SK-N-SH treated with all-trans-retinoic acid at 6 μM for 48 hours (cell line): ENCODE measurements at regions not wholly inside any gene's neighbourhood (a gene's known extent, or its start where the extent isn't known, plus 50 kb on each side); places are given as distances from the start of the nearest gene placed in this dataset.

ENCODE experiments used
- ARNTL ChIP-seq: fragments of 450-650 bp; formaldehyde crosslinking; IDR thresholded peaks from 2 replicates; pipeline ENCODE4 v1.5.0; 2020; ENCODE audit warnings: low read depth, mild to moderate bottlenecking, moderate library complexity, borderline replicate concordance
- CREB5 ChIP-seq: fragments of 250-450 bp; sonication (Bioruptor Pico); IDR thresholded peaks from 2 replicates; pipeline ENCODE4 v1.5.1; 2020; ENCODE audit warnings: low read depth, mild to moderate bottlenecking, moderate library complexity
- PATZ1 ChIP-seq: fragments of 250-450 bp; sonication (Bioruptor Pico); IDR thresholded peaks from 2 replicates; pipeline ENCODE4 v1.8.0; 2020; ENCODE audit warnings: mild to moderate bottlenecking, moderate library complexity, borderline replicate concordance
- RARB ChIP-seq: fragments of 250-450 bp; sonication (Bioruptor Pico); IDR thresholded peaks from 2 replicates; pipeline ENCODE4 v1.8.0; 2021; ENCODE audit warnings: mild to moderate bottlenecking, moderate library complexity
- ZC3H10 ChIP-seq: fragments of 250-450 bp; sonication (Bioruptor Pico); IDR thresholded peaks from 2 replicates; pipeline ENCODE4 v1.5.1; 2021; ENCODE audit warnings: mild to moderate bottlenecking, moderate library complexity
- ZFP3 ChIP-seq: fragments of 250-450 bp; sonication (Bioruptor Pico); IDR thresholded peaks from 2 replicates; pipeline ENCODE4 v1.5.0; 2020; ENCODE audit warnings: mild to moderate bottlenecking, moderate library complexity
- ZFP30 ChIP-seq: fragments of 450-650 bp; formaldehyde crosslinking; IDR thresholded peaks from 2 replicates; pipeline ENCODE4 v1.5.0; 2022; ENCODE audit warnings: mild to moderate bottlenecking, moderate library complexity
- ZNF8 ChIP-seq: fragments of 450-650 bp; formaldehyde crosslinking; IDR thresholded peaks from 2 replicates; pipeline ENCODE4 v1.5.0; 2020; ENCODE audit warnings: mild to moderate bottlenecking, moderate library complexity

- TF ChIP-seq ZFP30 (CRISPR knock-in tag): no peak
- no peak for TF ChIP-seq RARB (CRISPR knock-in tag)
- TF ChIP-seq PATZ1 (CRISPR knock-in tag): no peak
- TF ChIP-seq ZC3H10 (CRISPR knock-in tag): no peak
- TF ChIP-seq ARNTL (CRISPR knock-in tag): no peak
- no peak for TF ChIP-seq ZFP3 (CRISPR knock-in tag)
- no peak for TF ChIP-seq CREB5
- no peak for TF ChIP-seq ZNF8 (CRISPR knock-in tag)
Measured at GRCh38 chr2:129720761-129721160, 258.7 kb upstream of the RAB6C start.
